ENCODE measurements at regions not wholly inside any gene's neighbourhood (a gene's known extent, or its start where the extent isn't known, plus 50 kb on each side); places are given as distances from the start of the nearest gene placed in this dataset.

- TF ChIP-seq MEF2A (IDR thresholded peaks at IDR 0.05; ENCODE audit: borderline replicate concordance, low read depth) (no peak), CTCF (IDR thresholded peaks at IDR 0.05) (no peak), EP300 (IDR thresholded peaks at IDR 0.05; ENCODE audit: borderline replicate concordance in 1 of 2, low read depth in 1 of 2, low read length in 1 of 2) (peak in 1 of 2 experiments; percentile 38; a peak in 1 of 4 replicates), MXI1 (IDR thresholded peaks at IDR 0.05; ENCODE audit: low read depth, low read length) (no peak), SIN3A (IDR thresholded peaks at IDR 0.05; ENCODE audit: borderline replicate concordance, low read depth, low read length) (no peak), TAF1 (IDR thresholded peaks at IDR 0.05; ENCODE audit: borderline replicate concordance, low read depth, low read length) (no peak), NFIC (IDR thresholded peaks at IDR 0.05; ENCODE audit: borderline replicate concordance) (no peak), YY1 (IDR thresholded peaks at IDR 0.05; ENCODE audit: low read depth) (no peak)
These were observed 233.2 kb downstream of the RPS24 start for GRCh38 chr10:78266741-78267469.
